DMS114 treated with DMSO at 0.1 percent for 48 hours (cell line): ENCODE measurements at regions not wholly inside any gene's neighbourhood (a gene's known extent, or its start where the extent isn't known, plus 50 kb on each side); places are given as distances from the start of the nearest gene placed in this dataset.
A peak's percentile ranks its signal among the peaks of the same experiment; 100 is the strongest.

Source experiments
- DNase-seq: peaks from one replicate; lab custom pipeline; 2025; ENCODE audit not compliant: unreplicated experiment; lab: John Stamatoyannopoulos, UW

DNA sequence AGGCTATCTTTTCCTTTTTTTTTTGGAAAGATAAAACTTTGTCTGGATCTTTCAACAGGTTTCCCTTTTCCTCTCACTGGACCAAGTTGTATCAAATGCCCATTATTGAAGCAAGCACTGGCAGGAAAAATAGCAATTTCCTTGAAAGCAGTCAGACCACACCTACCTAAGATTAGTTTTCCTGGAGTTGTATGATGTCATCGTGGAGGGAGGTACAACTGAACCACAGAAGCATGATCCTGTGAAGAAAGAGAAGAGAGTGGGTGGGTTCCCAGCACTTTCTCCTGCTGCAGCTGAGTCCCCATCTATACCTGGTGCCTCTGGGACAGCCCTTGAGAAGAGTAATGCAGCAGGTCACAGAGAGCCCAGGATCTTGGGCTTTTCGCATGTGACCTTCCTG lies 63.6 kb upstream of the ERCC4 start:
- DNase-seq: no peak

DNA sequence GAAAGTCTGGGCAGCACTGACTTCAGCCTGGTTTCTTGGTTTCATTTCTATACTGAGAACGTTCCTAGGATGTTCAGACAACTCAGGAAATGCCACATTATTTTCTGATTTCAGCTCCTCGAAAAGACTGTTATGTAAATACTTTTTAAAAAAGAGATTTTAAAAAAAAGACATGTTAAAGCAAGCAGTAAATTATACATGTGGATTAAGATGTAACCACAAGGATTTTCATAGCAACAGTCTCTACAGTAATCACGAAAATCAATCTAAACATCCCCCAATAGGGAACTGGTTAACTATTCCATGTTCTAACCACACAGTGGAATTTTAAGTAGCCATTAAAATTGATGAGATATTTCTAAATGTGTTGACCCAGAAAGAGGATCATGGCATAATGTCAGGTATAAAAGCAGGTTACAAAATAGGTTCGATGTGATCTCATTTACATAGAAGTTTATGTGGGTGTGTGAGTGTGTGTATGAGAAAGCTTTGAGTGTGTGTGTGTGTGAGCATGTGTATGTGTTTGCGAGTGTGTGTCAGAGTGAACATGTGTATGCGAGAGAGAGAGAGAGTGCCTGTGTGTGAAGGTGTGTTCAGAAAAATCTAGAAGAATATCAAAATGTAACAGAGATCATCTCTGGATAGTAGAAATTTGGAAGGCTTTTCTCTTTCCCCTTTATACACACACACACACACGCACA lies 63.0 kb upstream of the ERCC4 start:
- no peak for DNase-seq

DNA sequence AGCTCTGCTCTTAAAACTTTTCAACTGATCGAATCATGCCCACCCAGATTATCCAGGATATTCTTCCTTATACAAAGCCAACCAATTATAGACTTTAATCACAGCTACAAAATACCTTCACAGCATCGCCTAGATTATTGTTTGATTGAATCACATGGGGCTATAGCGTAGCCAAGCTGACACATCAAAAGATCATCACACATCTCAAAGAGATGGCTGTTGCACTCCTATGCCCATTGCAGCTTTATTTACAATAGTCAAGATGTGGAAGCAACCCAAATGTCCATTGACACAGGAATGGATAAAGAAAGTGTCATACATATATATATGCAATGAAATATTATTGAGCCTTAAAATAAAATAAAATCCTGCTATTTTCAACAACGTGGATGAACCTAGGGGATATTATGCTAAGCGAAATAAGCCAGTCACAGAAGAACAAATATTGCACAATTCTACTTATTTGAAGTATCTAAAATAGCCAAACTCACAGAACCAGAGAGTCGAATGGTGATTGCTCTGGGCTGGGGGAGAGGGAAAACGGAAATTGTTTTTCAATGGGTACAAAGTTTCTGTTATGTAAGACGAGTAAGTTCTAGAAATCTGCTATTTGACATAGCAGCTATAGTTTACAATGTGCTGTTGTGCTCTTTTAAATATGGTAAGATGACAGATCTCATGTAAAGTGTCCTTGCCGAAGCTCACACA lies 60.9 kb upstream of the ERCC4 start:
- no peak for DNase-seq

DNA sequence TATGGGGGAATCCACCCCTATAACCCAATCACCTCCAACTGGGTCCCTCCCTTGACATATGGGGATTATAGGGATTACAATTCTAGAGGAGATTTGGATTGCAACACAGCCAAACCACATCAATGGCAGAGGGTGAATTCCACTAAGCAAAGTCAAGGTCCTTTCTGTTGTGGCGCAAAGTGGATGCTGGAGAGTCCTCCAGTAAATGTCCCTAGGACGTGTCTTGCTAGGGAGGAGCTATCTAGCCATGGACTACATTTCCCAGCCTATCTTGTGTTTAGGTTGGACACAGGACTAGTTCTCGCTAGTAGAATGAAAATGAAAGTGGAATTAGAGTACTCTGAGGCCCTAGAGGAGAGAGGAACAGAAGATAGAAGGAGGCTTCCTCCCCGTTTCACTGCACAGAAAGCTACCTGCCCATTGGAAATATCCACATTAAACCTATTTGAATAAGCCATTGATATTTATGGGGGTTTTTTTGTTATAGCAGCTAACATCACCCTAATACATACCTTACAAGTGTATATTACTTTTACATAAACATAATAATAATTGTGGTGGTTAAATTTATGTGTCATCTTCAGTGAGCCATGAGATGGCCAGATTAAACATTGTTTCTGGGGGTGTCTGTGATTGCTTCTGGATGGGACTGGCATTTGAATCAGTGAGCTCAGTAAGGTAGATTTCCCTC lies 56.7 kb upstream of the ERCC4 start:
- DNase-seq: no peak

DNA sequence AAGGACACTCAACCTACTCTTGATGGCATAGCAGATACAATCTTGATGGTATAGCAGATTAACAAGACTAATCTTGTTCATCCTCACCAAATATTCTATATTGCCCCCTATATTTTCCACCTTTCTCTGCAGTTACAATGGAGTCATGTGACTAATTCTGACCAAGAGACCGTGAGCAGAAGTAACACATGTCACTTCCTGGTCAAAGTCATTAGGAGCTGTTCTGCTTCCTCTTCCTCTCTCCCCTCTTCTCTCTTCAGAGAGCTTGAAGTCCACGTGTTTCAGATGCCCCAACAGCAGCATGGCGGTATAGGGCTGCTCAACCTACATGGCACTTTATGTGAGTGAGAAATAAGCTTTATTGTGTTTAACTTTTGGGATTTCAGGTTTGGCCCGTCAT lies 55.3 kb upstream of the ERCC4 start:
- DNase-seq: no peak

DNA sequence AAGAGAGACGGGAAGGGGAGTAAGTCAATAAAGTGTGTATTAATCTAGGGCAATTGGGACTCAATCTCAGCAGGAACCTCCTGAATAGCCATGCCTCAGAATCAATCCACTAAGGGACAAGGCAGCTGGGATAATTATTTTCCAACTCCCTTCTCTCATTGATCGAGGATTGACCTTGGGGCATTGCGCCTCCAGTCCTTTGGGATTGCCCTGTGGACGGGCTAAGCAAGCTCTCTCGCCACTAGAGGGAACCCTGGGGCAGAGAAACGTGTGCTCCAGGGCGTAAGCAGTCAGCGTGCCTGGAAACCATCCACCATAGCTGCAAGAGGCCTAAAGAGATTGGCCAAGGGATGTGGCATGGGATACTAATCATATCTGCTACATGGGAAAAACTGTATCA lies 53.9 kb upstream of the ERCC4 start:
- peak; percentile 19 for DNase-seq
